Lung (tissue), 11 donors: ENCODE measurements at regions not wholly inside any gene's neighbourhood (a gene's known extent, or its start where the extent isn't known, plus 50 kb on each side); places are given as distances from the start of the nearest gene placed in this dataset.

Source experiments
- ATAC-seq: fragments of 200-7000 bp; cut with Tn5 transposase; one replicate; pipeline ENCODE4 v1.9.1; 2020; ENCODE audit warnings: moderate number of reproducible peaks; ENCODE audit not compliant: insufficient read depth, low FRiP score
- DNase-seq, 3 donors: peaks; one replicate each; pipeline ENCODE4 v3.0.0-alpha.2; 2013 to 2017
- H3K27ac ChIP-seq, 2 donors: one replicate each; pipeline ENCODE4 v1.5.1; 2013; ENCODE audit warnings: mild to moderate bottlenecking in 2 of 2, moderate library complexity in 2 of 2, control low read depth in 1 of 2, inconsistent platforms in 1 of 2, low read depth in 1 of 2, low read length in 1 of 2
- H3K27me3 ChIP-seq, 3 donors: one replicate each; pipeline ENCODE4 v1.5.1; 2013; ENCODE audit warnings: low read length in 2 of 3; ENCODE audit not compliant: control insufficient read depth in 3 of 3, insufficient read depth in 3 of 3
- H3K36me3 ChIP-seq, 4 donors: one replicate each; pipeline ENCODE4 v1.5.1; 2013; ENCODE audit warnings: low read length in 4 of 4, mild to moderate bottlenecking in 1 of 4, moderate library complexity in 1 of 4; ENCODE audit not compliant: control insufficient read depth in 4 of 4, insufficient read depth in 4 of 4
- H3K4me1 ChIP-seq, 5 donors: one replicate each; pipeline ENCODE4 v1.5.1; 2013; ENCODE audit warnings: low read length in 5 of 5, mild to moderate bottlenecking in 2 of 5, moderate library complexity in 1 of 5; ENCODE audit not compliant: control insufficient read depth in 5 of 5, insufficient read depth in 5 of 5
- H3K4me3 ChIP-seq: one replicate; pipeline ENCODE4 v1.5.1; 2013; ENCODE audit warnings: mild to moderate bottlenecking, control low read depth, moderate library complexity
- H3K9ac ChIP-seq, 2 donors: one replicate each; pipeline ENCODE4 v1.5.1; 2013; ENCODE audit warnings: low read length in 2 of 2, control low read depth in 1 of 2; ENCODE audit not compliant: insufficient read depth in 1 of 2
- H3K9me3 ChIP-seq, 4 donors: one replicate each; pipeline ENCODE4 v1.5.1; 2013; ENCODE audit warnings: low read length in 3 of 4, mild to moderate bottlenecking in 1 of 4, moderate library complexity in 1 of 4; ENCODE audit not compliant: control insufficient read depth in 4 of 4, insufficient read depth in 3 of 4
- CTCF ChIP-seq: IDR thresholded peaks from 2 replicates; pipeline ENCODE4 v1.5.1; 2012; ENCODE audit warnings: mild to moderate bottlenecking; ENCODE audit errors: control extremely low read depth, extremely low read depth
- WGBS, 2 donors: extraction: QIAGEN DNeasy Blood & Tissue Kit; methylation state at CpG; one replicate each; pipeline ENCODE4 v1.1.7; 2013; 5-methylcytosine and 5-hydroxymethylcytosine counted together
- donor health status: control.
- donor health status: control.
- donor health status: Bipolar disorder and iron deficiency.
- donor health status: healthy.
- donor health status: DM: yes; HTN: yes; CAD: no.

DNA sequence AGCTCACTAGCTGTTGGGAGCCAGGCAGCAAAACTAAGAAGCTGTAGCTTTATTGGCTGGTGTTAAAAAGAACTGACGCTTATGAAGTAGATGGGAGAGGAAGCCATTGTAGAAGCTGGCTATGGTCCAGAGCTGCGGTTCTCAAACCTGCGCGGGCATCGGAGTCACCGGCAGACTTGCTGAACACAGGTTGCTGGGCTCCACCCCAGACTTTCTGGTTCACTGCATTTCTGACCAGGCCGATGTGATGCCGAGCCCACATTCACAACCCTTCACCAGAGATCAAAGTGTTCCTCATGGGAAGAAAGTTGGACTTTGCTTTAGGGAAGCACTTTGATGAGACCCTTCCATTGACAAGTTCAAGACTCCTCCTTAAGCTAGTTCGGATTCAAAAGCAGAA lies 231.6 kb downstream of the QKI start:
- no peak overlapping the region for H3K9ac ChIP-seq
- H3K9me3 ChIP-seq: peaks cover 0 to 3% (median 0%) of the 10 kb centered on the region in 4 donors
- no peak overlapping the region for H3K27ac ChIP-seq
- H3K27me3 ChIP-seq: no peaks in the 10 kb centered on the region
- ATAC-seq (no peak), DNase-seq (no peak)
- peaks cover 0 to 3% (median 0%) of the 10 kb centered on the region in 5 donors for H3K4me1 ChIP-seq
- H3K4me3 ChIP-seq: no peak overlapping the region
- no peak for TF ChIP-seq CTCF
- 90 to 95% methylated on average over 9 of the region's 9 CpGs for WGBS, 2 donors
- no peaks in the 10 kb centered on the region for H3K36me3 ChIP-seq

- DNase-seq: no peak
- Histone ChIP-seq H3K36me3 (no peaks in the 10 kb centered on the region), H3K27me3 (no peaks in the 10 kb centered on the region), H3K4me3 (no peak overlapping the region), H3K9me3 (peaks cover 0 to 3% (median 0%) of the 10 kb centered on the region in 4 donors), H3K9ac (no peak overlapping the region), H3K4me1 (no peaks in the 10 kb centered on the region), H3K27ac (no peak overlapping the region)
- no peak for ATAC-seq
- 76 to 78% methylated on average over 10 of the region's 10 CpGs for WGBS, 2 donors
- TF ChIP-seq CTCF: no peak
Observed at GRCh38 chr6:163645560-163645959, 231.0 kb downstream of the QKI start.

- DNase-seq (no peak), ATAC-seq (no peak)
- Histone ChIP-seq H3K36me3 (no peaks in the 10 kb centered on the region), H3K27me3 (no peaks in the 10 kb centered on the region), H3K4me3 (no peak overlapping the region), H3K9me3 (peaks cover 0 to 3% (median 0%) of the 10 kb centered on the region in 4 donors), H3K9ac (no peak overlapping the region), H3K4me1 (no peaks in the 10 kb centered on the region), H3K27ac (no peak overlapping the region)
- TF ChIP-seq CTCF: no peak
- WGBS, 2 donors: 78 to 80% methylated on average over 3 of the region's 3 CpGs
Observed at GRCh38 chr6:163643866-163644265, 229.3 kb downstream of the QKI start.

DNA sequence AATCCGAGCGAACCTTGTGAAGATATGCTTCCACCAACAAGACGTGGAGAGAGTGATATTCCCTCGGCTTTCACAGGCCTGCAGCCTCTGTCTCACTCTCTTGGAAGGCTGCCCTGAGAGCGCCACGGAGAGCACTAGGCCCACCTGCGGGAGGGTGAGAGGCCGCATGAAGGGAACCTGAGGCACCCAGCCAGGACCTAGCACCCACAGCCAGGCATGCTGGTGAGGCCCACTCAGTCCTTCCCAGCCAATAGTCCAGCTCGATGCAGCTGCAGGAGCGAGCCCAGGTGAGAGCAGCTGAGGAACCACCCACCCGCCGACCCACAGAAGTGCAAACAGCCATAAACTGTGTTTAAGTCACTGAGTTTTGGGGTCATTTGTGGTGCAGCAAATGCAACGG lies 227.2 kb downstream of the QKI start:
- no peak for TF ChIP-seq CTCF
- 93% methylated on average over 13 of the region's 13 CpGs for WGBS, 2 donors

More for the DNA sequence above, 227.2 kb downstream of the QKI start:
- Histone ChIP-seq H3K27me3 (no peaks in the 10 kb centered on the region), H3K9ac (no peak overlapping the region), H3K4me3 (no peak overlapping the region), H3K36me3 (no peaks in the 10 kb centered on the region), H3K27ac (no peak overlapping the region), H3K4me1 (no peaks in the 10 kb centered on the region), H3K9me3 (peaks cover 0 to 3% (median 0%) of the 10 kb centered on the region in 4 donors)
- no peak for DNase-seq
- no peak for ATAC-seq
